ENCODE measurements at regions not wholly inside any gene's neighbourhood (a gene's known extent, or its start where the extent isn't known, plus 50 kb on each side); places are given as distances from the start of the nearest gene placed in this dataset.

DNA sequence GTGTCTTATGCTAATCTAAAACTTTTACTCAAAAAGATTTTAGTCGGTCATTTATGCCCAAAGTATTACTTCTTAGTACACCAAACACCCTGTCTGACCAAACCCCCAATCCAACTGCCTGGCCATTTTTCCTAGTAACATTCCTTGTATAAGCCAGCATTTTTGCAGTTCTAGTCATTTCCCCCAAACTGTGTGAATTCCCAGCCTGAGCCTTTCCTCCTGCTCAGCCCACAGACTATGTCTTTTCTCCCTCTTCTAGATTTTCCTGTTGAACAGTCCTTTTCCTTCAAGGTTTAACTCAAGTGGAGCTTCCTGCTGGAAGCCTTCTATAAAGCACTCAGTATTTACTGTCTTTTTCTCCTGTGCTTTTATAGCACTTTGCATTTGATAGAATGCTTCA lies 843.8 kb downstream of the USP25 start:
- Histone ChIP-seq H3K4me1 (peaks cover 2% of the 10 kb centered on the region), H3K27ac (no peak overlapping the region), H3K9me3 (no peaks in the 10 kb centered on the region), H3K36me3 (no peaks in the 10 kb centered on the region), H3K4me3 (no peak overlapping the region), H3K27me3 (no peaks in the 10 kb centered on the region)
- 96% methylated on average over 1 of the region's 1 CpG for WGBS
- no peak for TF ChIP-seq POLR2A (IDR thresholded peaks at IDR 0.05)
- no peak for TF ChIP-seq EP300 (IDR thresholded peaks at IDR 0.05)
- TF ChIP-seq, protein P1, sequence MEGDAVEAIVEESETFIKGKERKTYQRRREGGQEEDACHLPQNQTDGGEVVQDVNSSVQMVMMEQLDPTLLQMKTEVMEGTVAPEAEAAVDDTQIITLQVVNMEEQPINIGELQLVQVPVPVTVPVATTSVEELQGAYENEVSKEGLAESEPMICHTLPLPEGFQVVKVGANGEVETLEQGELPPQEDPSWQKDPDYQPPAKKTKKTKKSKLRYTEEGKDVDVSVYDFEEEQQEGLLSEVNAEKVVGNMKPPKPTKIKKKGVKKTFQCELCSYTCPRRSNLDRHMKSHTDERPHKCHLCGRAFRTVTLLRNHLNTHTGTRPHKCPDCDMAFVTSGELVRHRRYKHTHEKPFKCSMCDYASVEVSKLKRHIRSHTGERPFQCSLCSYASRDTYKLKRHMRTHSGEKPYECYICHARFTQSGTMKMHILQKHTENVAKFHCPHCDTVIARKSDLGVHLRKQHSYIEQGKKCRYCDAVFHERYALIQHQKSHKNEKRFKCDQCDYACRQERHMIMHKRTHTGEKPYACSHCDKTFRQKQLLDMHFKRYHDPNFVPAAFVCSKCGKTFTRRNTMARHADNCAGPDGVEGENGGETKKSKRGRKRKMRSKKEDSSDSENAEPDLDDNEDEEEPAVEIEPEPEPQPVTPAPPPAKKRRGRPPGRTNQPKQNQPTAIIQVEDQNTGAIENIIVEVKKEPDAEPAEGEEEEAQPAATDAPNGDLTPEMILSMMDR (IDR thresholded peaks at IDR 0.05) = no peak
- TF ChIP-seq POLR2AphosphoS5 (IDR thresholded peaks at IDR 0.05) = no peak
- no peak for DNase-seq (ENCODE audit: low spot score in 2 of 2)

DNA sequence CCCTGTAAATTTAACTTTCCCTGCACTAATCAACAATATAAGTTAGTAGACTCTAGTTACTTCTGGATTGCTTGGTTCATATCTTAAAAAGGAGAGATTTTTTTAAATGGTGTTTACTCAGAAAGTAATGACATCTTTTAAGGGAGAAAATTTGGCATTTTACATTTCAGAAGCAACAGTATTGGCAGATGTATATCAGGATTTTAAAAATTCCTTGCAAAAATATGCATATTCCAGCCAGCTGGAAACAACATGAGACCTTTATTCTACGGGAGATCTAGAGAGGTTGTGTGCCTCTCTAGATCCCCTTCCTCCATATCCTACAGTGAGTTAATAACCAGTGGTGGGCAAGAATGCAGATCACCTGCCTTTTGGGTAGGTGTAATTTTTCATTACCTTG lies 848.2 kb downstream of the USP25 start:
- Histone ChIP-seq H3K4me3 (no peak overlapping the region), H3K27ac (no peak overlapping the region), H3K36me3 (no peaks in the 10 kb centered on the region), H3K4me1 (peaks cover 20% of the 10 kb centered on the region), H3K27me3 (no peaks in the 10 kb centered on the region), H3K9me3 (no peaks in the 10 kb centered on the region)
- 67% methylated on average over 1 of the region's 1 CpG for WGBS
- TF ChIP-seq, protein P1 (IDR thresholded peaks at IDR 0.05) = no peak
- TF ChIP-seq POLR2A (IDR thresholded peaks at IDR 0.05) (no peak), EP300 (IDR thresholded peaks at IDR 0.05) (no peak)
- DNase-seq (ENCODE audit: low spot score in 2 of 2) = no peak

DNA sequence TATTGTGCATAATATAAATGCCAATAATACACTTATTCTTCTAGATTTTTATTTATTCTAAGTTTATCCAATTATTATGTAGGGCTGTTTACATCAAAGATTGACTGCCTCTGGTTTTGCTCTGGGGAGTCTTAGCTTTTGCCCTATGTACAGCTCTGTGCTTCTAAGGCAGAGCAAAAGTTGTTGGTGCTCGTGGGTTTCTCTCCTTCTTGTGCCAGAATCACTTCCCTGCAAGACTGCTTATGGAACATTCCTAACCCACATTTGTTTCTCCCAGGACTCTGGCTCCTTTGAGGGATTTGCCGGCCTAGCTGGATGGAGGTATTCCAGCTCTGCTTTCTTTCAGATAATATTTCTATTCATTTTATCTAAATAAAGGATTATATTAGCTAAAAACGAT lies 849.1 kb downstream of the USP25 start:
- no peak for TF ChIP-seq EP300 (IDR thresholded peaks at IDR 0.05)
- no peak for TF ChIP-seq POLR2A (IDR thresholded peaks at IDR 0.05)
- TF ChIP-seq, protein P1 (IDR thresholded peaks at IDR 0.05) = no peak
- TF ChIP-seq POLR2AphosphoS5 (IDR thresholded peaks at IDR 0.05) = no peak
- Histone ChIP-seq H3K4me3 (no peak overlapping the region), H3K9me3 (no peaks in the 10 kb centered on the region), H3K27me3 (no peaks in the 10 kb centered on the region), H3K4me1 (peaks cover 20% of the 10 kb centered on the region), H3K27ac (peak overlapping the region; percentile 45), H3K36me3 (no peaks in the 10 kb centered on the region)
- DNase-seq (ENCODE audit: low spot score in 2 of 2) = no peak
- 28% methylated on average over 3 of the region's 3 CpGs for WGBS

DNA sequence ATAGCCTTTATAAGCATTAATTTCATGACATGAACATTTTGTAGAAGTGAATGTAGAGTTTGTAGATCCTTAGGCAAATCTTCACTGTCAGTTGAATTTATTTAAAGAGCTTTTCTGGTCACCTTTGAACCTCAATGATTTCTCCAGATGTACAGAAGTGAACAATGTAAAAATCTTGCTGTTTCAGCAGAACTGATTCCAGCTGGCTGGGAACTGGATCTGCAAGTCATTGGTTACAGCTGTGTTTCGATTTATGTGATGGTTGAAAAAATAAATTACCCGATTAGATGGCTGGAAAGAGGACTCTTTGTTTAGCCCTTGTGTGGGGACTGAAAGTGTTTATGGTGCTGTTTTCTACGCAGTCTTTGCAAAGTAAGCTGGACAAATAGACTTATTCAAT lies 849.8 kb downstream of the USP25 start:
- peak overlapping the region; percentile 45 for H3K27ac ChIP-seq
- no peaks in the 10 kb centered on the region for H3K36me3 ChIP-seq
- peaks cover 20% of the 10 kb centered on the region for H3K4me1 ChIP-seq
- WGBS = 29% methylated on average over 3 of the region's 3 CpGs
- H3K27me3 ChIP-seq = no peaks in the 10 kb centered on the region
- no peak overlapping the region for H3K4me3 ChIP-seq
- TF ChIP-seq EP300 (IDR thresholded peaks at IDR 0.05) = no peak
- TF ChIP-seq, protein P1 (IDR thresholded peaks at IDR 0.05) = no peak
- H3K9me3 ChIP-seq = no peaks in the 10 kb centered on the region
- DNase-seq (ENCODE audit: low spot score in 2 of 2) = no peak

DNA sequence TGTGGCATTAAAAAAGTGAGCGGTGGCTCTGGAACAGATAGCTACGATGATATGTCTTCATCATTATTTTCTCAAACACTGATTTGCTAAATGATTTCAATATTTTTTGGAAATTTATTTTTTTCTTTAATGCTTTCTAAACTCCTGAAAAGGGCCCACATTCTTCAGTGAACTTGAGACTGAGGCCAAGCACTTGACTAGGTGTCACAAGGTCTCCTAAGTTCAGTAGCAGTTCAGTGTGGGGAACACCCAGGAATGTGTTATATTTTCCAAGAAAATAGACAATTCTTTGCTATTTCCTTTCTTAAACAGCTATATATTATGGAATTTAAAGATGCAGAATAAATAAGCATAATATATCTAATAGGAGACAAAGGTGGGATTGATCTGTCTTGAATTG lies 850.9 kb downstream of the USP25 start:
- H3K27me3 ChIP-seq = no peaks in the 10 kb centered on the region
- no peak for DNase-seq (ENCODE audit: low spot score in 2 of 2)
- H3K9me3 ChIP-seq = no peaks in the 10 kb centered on the region
- peak overlapping the region; percentile 45 for H3K27ac ChIP-seq
- H3K4me3 ChIP-seq = no peak overlapping the region
- TF ChIP-seq POLR2A (IDR thresholded peaks at IDR 0.05) = no peak
- TF ChIP-seq, protein P1 (IDR thresholded peaks at IDR 0.05) = no peak
- 76% methylated on average over 2 of the region's 2 CpGs for WGBS
- H3K4me1 ChIP-seq = peaks cover 22% of the 10 kb centered on the region
- no peaks in the 10 kb centered on the region for H3K36me3 ChIP-seq

Measured in suprapubic skin (tissue), 4 donors.